SK-N-DZ (cell line): ENCODE measurements at regions not wholly inside any gene's neighbourhood (a gene's known extent, or its start where the extent isn't known, plus 50 kb on each side); places are given as distances from the start of the nearest gene placed in this dataset.

ENCODE experiments used
- DNase-seq: peaks from one replicate; pipeline ENCODE4 v3.0.0-alpha.2; 2015; ENCODE audit warnings: low spot score

DNA sequence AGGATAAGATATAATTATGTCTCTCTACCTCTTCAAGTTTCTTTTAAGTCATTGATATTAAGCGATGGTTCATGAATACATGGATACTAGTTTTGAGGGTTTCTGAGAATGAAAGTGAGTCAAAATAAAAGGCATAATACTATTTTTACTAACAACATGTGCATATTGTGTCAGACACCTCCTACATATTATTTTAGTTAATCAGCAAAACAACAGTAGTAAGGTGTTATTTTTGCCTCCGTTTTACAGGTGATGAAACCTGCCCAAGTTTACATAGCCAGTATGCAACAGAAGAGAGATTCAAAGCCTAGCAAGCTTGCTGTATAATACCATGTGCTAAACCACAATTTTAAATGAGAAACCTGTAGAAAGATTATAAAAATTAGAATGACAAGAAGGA lies 544.1 kb downstream of the EPHA5 start:
- no peak for DNase-seq

DNA sequence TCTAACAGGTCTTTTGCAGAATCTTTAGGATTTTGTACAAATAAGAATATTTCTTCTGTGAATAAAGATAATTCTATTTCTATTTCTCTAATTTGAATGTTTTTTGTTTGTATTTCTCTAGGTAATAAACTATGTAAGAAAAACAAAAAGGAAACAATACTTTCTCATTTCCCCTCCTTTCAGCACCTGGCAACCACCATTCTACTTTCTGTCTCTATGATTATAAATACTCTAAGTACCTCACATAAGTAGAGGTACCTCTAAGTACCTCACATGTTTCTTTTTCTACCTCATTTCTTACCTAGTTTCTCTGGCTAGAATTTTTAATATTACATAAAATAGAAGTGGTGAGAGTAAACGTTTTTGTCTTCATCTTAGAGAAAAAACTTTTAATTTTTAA lies 550.0 kb downstream of the EPHA5 start:
- DNase-seq, result no peak

DNA sequence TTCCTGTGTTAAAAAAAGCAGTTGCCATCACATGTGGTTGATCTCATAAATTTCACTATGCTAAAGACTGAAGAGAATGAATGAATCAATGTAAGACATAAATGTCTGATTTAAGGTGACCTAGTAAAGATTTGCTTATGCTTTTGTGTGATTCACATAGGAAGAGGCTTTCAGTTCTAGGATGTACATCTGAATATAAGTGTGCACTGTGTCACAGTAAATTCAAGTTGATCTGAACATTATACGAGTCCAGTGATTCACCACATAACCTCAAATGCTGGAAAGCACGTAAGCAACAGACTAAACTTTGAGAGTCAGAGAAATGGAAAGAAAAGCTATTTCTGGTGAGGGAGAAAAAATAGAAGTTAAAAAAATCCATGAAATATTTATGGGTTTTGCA lies 567.9 kb downstream of the EPHA5 start:
- no peak for DNase-seq

DNA sequence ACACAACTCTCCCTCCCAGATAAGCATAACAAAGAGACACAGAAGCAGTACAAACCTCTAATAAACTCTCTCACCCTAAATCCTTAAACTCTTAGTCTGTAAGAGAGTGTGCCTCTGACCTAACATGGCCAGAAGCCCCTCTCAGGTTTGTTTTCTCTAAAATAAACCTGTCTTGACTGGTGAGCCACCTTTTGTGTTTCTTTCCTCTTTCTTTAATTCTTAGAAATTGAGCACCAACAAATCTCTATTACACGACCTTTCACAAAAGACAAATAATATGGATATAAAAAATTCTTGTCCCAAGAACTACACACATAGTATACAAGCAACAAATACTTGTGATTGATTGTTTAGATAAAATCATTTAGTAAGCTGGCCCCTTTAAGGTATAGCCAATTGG lies 573.7 kb downstream of the EPHA5 start:
- DNase-seq, result no peak

DNA sequence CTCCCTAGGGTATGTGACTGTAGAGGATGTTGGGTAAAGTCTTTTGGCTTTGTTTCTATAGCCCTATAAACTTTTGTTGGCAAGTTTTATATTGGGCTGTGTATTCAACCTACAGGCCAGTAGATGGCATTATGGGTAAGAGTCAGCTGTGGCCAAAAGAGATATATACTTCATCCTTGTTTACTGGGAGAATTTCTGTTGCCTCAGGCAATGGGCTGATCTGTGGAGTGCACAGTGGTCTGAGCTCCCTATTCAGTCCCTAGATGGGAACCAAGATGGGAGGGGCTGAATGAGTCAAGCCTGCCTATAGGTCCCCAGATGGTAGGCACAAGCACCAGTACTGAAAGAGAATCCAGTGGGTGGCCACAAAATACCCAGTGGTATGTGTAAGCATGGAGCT lies 580.6 kb downstream of the EPHA5 start:
- peak; percentile 9 for DNase-seq

DNA sequence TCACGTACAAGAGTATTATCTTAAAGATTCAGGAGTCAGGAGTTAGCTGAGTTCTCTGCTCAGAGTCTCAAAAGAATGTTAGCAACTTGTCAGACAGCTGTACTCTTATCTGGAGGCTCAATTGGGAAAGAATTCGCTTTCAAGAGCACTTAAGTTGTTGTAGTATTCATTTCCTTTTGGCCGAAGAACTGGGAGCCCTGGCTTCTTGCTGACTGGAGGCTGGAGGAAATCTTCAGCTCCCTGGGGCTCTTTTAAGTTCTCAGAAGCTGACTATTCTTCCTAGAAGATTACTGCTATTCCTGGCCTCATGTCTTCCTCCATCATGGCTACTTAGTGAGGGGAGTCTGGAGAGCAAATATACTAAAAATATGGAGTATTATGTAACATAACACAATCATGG lies 587.2 kb downstream of the EPHA5 start:
- no peak for DNase-seq

DNA sequence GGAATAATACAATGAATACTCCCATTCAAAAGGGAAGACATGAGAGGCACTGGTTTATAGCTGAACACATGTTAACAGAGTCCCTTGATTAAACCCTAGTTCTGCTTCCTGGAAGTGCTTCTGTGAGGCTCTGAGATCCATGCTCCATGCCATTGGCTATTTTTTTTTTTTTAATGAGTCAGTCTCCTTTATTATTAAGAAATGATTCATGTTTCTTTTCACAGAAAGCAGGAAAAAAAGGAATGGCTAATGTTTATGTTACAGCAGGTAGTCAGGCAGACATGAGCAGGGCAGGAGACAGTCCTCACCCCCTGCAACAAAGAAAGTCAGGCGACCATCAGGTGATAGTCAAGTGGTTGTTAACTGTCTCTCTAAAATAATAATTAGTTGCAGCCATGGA lies 598.7 kb downstream of the EPHA5 start:
- no peak for DNase-seq

DNA sequence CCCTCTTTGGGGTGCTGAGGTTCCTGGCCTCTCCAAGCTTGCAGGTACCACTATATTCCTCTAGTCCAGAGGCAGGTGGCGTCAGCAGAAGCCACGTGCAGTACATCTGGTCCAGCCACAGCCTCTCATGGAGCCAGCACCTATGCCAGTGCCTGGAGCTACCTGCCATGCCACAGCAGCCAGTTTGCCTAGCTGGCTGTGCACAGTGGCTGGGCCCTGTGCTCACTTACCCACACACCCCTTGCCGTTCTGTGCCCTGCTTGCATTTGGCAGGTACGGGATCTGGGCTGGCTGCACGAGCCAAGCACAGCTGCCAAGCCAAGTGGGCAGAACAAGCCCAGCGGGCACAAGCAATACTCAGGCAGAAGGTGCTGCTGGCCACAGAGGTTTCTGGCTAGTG lies 601.1 kb downstream of the EPHA5 start:
- no peak for DNase-seq

DNA sequence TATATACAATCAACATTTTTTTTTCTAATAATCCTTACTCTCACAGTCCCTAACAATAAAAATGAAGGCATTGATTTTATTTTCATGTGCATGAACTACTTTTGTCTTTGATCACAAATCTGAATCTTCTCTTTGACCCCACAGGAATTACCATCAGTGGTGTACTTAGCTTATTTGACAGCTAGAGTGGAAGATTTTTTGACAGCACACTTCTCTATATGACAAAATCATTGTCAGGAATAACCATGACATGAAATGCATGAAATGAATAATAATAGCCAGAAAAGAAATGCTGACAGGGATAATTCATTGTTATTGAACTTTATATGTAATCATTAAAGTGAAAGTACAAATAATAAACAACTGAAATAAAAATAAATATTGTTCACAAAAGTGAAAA lies 604.2 kb downstream of the EPHA5 start:
- DNase-seq, result no peak

DNA sequence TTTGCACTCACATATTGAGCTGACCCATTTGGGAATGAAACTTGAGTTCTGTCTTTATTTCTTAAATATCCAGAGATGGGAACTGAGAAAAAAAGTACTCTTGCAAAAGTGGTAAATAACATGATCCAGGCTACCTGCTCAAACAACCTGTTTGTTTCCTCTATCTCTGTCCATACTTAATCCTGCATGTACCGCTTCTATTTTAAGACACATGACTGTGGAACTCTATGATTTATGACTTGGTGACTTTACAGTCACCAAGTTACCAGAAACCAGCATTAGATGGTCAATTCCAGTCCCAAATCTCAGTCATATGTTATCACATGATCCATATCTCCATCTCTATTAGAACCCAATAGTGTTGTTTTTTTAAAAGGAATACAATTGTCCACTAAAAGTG lies 606.7 kb downstream of the EPHA5 start:
- no peak for DNase-seq

DNA sequence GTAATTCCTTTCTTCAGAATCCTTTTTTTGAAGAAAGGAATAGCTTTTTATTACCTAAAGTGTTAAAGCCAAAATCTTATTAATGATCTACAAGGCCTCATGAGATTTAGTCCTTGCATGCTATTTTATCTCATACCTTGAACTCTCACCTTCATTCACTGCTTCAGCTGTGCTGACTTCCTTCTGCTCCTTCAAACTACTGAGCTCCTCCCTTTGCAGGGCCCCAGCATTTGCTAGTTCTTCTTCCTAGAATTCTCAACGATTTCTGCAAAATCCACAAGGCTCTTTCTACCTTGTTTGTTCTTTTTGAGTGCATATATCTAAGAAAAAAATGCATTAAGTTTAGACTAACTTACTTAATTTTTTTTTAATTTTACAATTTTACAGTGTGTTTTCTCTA lies 619.5 kb downstream of the EPHA5 start:
- no peak for DNase-seq

DNA sequence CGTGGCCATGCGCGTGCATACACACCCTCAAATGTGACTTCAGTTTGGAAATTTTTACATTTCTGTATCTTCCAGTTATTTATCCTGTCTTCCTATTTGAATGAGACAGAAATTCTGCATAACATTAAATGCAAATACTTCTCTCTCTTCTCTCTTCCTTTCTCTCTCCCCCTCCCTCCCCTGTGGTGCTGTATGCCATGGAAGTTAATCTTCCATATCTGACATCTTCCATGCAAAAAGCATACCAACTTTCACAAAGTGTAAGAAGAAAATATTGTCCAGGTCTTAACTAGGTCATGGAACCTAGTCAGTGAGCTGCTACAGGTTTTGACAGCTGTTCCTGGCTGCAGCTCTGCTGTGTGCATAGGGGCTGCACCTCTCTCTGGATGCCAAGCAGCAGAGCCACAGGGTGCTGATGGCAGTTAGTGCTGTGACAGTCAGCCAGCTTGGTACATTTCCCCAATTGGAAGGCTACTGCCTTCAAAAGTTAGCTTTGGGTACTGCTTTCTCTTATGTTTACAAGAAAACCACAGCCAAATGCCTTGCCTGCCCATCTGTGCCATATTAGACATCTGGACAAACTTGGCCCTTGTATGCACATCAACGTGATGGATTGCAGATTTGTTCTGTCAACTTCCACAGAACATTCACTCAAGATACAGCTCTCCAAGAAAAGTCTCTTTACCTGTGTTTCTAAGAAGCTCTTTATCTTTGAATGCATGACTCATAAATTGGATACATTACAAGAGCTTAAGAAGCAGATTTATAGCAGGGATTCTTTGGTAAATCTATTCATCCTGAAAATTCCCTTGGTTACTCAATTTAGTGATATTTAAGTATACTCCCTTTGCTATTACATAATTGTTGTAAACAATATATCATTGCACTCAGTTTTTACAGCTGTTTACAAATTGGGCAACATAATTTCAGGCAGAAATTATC lies 623.8 kb downstream of the EPHA5 start:
- peak; percentile 58 for DNase-seq

DNA sequence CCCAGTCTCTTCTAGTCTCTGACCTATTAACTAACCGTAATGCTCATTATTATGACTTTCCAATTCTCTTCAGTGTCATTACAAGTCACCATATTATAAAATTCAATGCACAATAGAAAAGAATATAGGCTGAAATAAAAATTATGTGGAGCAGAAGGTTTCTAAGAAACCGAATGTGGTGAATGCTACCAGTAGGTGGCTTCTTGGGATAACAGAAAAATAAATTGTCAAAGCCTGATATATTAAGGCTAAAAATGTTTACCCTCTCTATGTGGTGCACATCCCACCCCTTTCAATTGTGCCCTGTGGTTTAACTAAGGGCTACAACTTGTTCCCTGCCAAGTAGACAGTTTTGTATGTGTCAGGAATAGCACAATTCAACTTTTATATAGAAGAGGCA lies 624.6 kb upstream of the TECRL start:
- DNase-seq, result no peak

DNA sequence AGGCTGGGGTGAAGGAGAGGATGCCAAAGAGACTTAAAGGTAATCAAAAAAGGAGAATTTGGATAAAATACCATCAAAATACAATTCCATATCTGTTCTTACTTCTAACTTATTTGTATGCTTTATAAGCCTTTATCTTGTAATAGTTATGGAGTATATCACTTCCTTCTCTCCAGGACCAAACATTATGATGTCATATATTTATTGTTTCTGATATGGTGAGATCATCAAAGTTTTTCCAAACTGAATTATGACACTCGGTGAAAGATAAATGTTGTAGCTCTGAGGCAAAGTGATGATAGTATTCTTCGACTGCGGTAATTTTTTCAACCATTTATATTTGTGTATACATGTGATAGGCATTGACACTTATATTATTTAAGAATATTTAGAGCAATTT lies 619.3 kb upstream of the TECRL start:
- no peak for DNase-seq

DNA sequence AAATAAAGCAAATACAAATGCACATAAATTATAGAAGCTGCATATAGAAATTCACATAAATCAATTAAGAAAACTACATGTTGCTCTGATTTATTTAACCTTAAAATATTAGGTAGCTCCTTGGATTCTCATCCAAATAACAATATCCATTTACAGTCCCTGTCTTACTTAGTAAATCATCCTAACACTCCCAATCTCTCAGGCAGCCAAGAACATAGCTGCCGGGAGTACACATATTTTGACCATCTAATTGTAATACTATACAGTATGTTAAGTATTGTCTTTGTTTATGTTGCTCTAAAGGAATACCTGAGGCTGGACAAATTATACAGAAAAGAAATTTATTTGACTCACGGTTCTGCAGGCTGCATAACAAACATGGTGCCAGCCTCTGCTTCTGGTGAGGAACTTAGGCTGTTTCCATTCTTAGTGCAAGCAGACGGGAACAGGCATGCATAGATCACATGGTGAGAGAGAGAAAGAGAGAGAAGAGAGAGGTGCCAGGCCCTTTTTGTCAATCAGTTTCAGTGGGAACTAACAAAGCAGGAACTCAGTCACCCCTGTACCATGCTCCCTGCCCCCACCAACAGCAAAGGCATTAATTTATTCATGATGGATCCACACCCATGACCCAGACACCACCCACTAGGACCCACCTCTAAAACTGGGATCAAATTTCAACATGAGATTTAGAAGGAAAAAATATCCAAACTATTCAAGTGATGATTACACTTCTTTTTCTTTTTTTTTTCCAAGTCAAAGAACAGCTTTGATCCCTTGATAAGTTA lies 614.8 kb upstream of the TECRL start:
- DNase-seq, result no peak

DNA sequence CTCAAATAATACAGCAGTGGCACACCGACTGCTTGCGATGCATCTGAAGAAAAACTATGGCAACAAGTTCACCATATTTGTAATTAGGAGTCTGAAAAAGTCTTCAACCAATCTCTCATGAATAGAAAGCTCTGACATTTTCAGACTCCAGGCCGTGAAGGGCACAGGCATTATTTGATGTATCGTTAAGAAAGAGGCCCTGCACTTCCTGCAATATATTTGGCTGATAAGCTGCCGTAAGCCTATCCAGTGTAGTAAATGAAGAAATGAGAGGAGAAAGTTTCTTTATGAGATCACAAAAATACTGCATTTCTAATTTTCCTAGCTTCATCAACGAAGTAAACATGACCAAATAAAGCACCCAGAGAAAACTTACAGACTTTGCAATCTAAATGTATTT lies 613.8 kb upstream of the TECRL start:
- DNase-seq, result no peak

DNA sequence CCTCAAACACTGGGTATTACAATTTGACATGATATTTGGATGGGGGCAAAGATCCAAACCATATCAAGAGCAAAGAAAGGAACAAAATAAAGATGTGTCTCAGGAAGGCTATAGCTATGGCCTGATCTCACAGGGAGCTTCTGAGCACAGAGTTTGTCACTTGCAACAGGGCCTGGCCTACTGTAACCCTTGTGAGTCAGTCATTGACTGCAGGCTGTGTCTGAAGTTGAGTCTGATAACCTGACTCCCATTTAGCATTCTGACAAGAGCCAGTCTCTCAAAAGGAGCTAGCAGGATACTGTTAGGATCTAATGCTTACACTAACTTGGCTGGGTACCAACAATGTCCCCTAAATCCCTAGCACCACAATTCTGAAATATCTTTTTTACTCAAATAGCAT lies 612.5 kb upstream of the TECRL start:
- no peak for DNase-seq

DNA sequence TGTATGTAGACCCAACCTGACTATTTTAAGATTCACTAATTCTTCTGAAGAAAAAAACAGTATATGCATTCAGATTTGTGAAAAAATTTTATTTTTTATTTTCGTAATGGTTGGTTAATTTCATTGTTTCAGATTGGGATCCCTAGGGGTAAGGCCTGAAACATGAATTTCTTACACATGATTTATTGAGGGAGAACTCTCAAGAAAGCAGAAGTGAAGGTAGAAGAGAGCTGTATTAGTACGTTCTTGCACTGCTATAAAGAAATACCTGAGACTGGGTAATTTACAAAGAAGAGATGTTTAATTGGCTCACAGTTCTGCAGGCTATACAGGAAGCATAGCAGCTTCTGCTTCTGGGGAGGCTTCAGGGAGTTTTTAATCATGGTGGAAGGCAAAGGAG lies 611.9 kb upstream of the TECRL start:
- no peak for DNase-seq

DNA sequence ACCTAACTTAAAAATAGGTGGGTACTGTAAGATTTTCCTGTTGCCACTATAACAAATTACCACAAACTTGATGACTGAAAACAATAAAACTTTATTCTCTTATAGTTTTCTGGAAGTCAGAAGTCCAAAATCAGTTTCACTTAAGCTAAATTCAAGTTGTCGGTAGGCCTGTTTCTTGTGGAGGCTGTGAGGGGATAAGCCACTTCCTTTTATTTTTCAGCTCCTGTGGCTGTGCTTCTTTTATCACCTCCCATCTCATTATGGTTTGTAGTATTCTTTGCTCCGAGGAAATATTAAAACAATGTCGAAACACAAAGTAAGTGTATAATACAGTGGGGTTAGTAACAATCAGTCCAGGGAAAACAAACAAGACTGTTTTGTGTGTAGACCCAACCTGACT lies 610.5 kb upstream of the TECRL start:
- no peak for DNase-seq

DNA sequence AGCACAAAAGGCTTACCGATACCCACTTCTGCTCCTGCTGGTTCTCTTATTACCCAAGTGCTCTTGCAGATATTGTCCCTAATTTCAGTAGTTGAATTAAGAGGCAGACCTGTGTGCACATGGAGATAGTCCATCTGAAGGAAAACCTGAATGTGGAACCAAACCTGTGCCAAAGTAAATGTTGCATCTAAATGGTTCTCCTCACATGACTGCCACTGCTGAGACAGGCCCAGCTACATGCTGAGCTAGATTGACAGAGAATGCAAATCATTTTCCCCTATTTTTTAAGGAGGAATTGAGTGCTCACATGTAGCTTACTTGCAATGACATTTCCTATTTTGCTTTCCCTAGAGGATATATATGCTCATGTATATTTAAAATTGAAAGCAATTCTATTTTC lies 609.1 kb upstream of the TECRL start:
- DNase-seq, result no peak

DNA sequence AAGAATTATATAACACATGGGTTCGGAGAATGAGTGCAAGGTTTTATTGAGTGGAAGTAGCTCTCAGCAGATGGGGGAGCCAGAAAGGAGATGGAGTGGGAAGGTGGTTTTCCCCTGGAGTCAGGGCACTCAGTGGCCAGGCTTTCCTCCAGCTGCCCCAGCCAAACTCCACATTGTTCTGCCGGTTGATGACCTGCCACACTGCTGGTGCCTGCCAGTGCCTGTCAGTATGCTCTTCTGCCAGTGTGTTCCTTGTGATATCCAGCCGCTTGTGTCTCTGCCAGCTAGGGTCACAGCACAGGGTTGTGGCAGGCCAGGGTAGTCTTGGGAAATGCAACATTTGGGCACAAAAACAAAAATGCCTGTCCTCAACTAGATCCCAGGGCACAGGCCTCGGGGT lies 604.8 kb upstream of the TECRL start:
- DNase-seq, result no peak

DNA sequence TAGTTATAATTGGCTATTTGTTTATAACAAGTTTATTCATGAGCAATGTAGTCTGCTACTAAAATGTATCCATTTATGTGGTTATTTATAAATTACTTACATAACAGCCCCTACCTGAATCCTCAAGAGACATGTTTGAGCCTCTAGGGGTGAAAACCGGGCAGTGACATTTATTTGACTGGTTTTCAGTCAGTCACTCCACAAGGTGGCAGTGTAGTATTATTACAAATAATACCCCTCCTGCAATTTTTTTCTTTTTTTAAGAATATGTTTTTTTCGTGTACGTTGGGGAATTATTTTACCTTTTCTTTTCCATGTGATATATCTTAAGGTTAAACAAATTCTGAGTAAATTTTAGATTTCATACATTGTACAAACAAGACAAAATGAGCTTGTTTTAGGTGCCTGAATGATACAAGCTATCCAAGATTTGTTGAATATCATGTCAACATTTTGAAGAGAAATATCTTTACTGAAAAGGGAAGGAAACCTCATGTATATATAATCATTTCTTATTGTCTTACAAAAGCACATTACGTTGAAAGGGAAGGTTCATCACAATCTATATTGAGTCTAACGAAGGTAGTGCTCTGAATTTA lies 598.7 kb upstream of the TECRL start:
- peak; percentile 57 for DNase-seq

DNA sequence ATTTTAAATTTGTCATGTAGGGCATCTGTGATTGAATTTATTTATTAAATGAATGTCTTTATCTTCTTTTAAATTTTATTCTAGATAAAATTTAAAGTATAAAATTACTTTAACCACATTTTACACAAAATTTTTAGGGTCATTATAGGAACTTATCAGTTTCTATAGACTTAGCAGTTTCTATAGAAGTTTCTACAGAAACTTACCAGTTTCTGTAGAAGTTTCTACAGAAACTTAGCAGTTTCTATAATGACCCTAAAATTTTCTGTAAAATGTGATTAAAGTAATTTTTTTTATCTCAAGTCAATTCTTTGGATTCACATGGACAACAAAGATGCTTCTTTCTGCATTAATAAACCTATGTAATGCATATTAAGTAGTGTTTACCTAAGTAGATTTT lies 565.9 kb upstream of the TECRL start:
- DNase-seq, result no peak
